ENCODE measurements at regions not wholly inside any gene's neighbourhood (a gene's known extent, or its start where the extent isn't known, plus 50 kb on each side); places are given as distances from the start of the nearest gene placed in this dataset.
A peak's percentile ranks its signal among the peaks of the same experiment; 100 is the strongest.

- DNase-seq (ENCODE audit: low read depth in 2 of 2): peak in 1 of 2 donors; percentile 10
Measured at GRCh38 chr18:47758000-47758399, 172.5 kb downstream of the SMAD2 start.

DNA sequence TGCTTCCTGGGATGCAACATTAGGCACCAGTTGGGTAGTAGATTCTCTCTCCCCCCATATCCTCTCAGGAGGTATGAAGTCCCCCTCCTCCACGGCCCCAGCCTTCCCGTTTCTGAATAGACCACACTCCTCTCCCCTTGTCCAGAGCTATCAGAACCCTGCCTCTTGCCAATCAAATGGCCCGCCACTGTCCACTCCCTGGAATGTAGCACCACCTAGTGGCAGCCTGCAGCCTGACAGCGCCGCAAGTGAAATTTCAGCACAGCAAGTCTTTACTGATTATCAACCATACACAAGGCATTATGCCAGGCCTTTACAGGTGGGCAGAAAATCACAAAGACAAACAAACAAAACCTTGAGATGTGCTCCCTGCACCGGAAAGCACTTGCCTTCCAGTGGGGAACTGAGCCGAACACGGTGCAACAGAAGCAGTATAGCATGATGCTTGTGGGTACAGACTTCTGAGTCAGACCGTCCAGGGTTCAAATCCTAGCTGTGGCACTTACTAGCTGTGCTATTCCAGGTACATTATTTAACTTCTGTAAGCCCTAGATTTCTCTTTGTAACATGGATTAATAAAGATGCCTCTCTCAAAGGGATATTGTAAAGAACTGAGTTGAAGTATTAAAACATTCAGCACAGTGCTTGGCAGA, 174.0 kb downstream of the SMAD2 start:
- DNase-seq (ENCODE audit: low read depth in 2 of 2): peak; percentile 35 to 62

DNA sequence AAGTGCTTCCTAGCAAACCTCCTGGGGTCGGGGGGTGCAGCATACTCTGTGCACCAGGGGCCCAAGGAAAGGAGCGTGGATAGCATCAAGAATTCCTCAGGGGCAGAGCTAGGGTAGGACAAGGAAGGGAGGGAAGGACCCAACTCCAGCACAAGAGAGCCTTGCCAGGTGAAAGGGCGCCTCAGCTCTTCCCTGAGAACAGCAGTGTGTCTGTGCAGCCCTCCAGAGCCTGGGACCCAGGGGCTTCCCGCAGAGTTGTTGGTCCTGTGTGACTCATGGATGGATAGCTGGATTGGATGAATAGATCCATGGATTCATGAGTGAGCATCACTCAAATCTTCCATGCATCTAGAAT, 175.4 kb downstream of the SMAD2 start:
- DNase-seq (ENCODE audit: low read depth in 2 of 2): no peak

DNA sequence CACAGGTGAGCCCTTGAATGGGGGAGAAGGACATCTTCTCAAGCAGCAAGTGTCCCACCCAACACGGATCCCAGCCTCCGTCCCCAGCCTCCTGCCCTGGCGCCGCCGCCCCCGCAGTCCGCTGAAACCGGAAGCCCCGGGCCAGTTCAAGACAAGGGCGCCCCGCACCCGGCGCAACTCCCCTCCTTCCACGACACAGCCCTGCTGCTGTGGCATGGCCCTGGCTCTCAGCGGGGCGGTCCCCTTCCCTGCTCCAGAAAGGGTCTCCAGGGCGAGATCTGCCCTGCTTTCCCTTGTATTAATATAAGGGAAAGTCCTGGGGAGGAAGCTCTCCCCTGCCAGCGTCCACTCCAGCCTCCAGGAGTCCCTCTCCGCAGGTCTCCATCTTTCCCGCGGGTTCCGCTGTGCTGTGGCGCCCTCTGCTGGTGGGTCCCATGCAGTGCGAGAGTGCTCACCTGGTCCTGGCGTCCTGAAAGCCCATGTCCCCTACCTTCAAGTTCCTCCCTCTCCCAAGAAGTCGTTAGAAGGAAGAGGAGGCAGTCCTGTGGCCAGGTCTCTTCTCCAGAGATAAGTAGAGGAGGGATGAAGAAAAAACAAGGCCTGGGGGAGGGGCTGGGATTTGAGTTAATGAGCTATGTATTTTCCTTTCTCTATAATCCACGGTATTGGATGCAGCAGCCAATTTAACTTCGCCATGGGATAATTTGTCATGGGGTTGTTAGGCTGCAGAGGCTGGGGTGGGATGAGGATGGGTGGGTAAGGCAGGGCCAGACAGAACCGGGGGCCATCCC, 176.0 kb downstream of the SMAD2 start:
- DNase-seq (ENCODE audit: low read depth in 2 of 2): peak in 1 of 2 donors; percentile 23

DNA sequence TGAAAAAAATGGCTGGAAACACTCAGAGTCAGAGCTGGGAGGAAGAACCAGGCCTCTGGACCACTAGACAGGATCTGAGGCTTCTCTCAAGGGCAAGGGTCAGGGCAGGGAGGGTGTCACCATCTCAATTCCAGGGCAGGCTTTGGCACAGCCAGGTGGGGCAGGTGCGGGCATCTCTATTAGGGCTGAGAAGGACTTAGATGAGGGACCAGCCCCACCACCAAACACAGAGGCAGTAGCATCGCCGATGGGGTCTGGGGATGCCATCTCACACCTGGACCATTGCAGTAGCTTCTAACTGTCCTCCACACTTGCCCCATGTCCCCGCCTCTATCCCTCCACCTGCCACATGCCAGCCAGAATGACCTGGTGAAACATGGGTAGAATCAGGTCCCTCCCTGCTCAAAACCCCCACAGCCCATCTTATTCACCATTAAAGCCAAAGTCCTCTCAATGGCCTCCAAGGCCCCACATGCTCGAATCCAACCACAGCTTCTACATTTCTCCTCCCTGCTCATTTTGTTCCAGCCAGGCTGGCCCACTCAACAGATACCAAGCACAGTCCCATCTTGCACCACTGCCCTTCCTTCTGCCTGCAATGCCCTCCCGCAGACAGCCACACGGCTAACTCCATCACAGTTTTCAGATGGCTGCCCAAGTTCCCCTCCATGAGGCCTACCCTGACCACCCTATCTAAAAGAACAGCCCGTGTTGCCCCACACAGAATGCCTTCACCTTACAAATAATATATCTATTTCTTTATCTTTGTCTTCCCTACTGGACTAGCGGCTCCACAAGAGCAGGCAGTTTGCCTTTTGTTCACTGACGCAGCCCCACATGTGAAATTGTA, 177.4 kb downstream of the SMAD2 start:
- DNase-seq (ENCODE audit: low read depth in 2 of 2): no peak

GRCh38 chr18:47750889-47751423, 179.5 kb downstream of the SMAD2 start:
- DNase-seq (ENCODE audit: low read depth in 2 of 2): no peak

DNA sequence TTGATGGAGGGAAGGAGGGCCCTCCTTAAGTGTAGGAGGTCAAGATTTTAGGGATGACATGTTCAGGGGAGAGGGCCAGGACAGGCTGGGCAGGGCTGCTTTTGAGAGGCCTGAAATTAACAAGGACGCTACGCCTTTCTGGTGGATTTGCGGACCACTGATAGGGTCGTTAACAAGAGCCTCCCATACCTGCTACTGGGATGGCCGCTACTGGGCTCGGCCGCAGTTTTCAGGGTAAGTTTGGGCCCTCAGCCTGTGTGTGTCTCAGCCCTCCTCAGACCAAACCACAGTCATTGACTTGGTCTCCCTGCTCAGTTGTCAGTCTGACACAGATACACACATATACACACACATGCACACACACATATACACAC, 180.9 kb downstream of the SMAD2 start:
- no peak for DNase-seq (ENCODE audit: low read depth in 2 of 2)

- peak; percentile 33 to 65 for DNase-seq (ENCODE audit: low read depth in 2 of 2)
Measured at GRCh38 chr18:47748847-47749599, 181.4 kb downstream of the SMAD2 start.

GRCh38 chr18:47748093-47748796, 182.2 kb downstream of the SMAD2 start:
- no peak for DNase-seq (ENCODE audit: low read depth in 2 of 2)

DNA sequence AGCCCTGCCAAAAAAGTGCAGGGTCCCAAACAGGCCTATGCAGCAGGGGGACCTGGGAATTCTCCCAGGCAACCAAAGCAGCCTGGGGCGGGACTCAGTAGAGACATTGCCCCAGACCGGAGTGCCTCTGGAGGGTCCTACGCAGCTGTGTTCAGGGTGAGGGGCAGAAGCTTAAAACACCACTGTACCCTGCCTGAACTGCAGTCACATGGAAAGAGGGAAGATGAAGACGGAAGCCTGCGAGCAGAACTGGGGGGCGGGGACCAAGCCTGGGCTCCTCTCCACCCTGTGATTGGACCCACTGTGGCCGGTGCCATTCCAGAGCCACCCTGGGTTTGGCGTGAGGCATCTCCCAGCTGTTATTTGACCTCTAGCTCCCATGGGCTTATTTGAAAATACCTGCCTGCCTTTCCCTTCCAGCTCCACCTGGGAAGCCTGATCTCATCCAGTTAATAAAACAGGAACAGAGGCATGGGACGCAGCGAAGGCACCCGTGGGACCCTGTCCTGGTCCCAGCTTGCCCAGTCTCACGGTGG, 183.1 kb downstream of the SMAD2 start:
- DNase-seq (ENCODE audit: low read depth in 2 of 2): no peak

GRCh38 chr18:47746615-47747014, 183.8 kb downstream of the SMAD2 start:
- no peak for DNase-seq (ENCODE audit: low read depth in 2 of 2)

DNA sequence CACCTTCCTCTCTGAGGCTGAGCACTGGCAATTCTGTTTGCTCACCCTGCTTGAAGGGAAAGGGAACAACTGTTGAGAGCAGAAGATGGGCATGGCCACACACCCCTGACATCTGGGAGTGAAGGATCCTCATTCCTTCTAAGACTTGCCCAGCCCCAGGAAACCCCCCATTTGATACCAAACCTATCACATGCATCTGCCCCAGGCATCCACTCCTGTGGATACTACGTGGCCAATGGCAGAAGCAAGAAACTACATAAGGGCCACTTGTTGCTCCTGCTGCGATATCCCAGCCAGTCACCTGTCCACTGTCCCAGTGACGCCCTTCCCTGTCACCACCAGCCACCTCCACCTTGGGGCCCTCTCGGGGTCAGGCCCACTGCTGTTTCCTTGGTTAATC, 185.2 kb downstream of the SMAD2 start:
- DNase-seq (ENCODE audit: low read depth in 2 of 2): no peak

GRCh38 chr18:47737956-47738355, 192.5 kb downstream of the SMAD2 start:
- DNase-seq (ENCODE audit: low read depth in 2 of 2): no peak

- no peak for DNase-seq (ENCODE audit: low read depth in 2 of 2)
Measured at GRCh38 chr18:47737198-47737830, 193.1 kb downstream of the SMAD2 start.

DNA sequence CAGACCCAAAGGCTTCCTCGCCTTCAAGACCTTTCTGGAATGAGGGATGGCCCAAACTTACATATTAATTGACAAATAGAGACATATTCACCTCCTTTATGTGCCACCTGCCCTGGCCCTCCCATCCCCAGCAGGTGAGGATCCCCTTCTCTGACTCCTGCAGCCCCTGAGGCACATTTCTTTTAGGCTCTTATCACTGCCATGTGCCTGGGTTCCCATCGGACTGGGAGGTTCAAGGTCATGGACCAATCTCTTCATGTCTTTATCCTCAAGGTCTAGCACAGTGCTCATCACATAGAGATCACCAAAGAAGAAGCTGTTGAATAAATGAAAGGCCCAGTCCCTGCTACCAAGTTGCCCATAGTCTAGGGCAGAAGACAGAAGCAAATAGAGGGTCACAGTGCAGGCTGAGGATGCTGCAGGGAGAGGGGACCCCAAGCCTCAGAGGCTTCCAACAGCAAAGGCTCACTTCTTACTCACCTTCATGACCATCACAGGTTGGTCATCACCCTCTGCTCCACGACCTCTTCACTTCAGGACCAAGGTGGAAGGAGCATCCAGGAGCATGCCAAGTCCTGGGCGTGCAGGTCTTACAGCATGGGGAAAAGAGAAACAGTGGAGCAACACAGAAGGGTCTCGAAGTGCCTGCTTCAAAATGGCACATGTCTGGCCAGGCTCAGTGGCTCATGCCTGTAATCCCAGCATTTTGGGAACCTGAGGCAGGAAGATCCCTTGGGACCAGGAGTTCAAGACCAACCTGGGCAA, 193.9 kb downstream of the SMAD2 start:
- DNase-seq (ENCODE audit: low read depth in 2 of 2): no peak

DNA sequence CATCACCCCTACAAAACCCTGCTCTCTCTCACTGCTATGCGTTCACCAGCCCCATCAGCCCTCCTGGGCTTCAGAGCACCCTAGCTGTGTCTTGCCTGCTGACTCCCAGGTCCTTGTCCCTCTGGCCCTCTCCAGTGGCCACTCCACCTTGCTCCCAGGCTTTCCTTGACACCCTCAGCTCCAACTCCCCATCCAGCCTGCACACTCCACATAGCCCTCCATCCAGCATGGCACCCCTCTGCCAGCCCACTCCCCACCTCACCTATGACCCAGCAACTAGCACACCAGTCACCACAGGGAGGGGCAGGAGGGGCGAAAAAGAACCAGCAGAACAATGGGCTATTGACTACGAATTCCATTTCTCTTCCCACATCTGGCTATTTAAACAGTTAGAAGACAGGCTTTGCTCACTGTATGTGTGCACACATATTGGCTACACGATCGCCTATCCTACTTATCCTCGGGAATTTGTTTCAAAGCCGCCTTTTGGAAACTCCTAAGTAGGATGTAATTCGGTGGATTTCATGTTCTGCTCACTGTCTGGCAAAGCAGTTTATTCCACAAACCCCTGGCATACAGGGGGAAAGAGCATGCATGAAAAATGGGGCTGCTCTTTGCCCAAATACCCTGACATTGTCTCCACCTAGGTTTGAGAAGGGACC, 195.3 kb downstream of the SMAD2 start:
- no peak for DNase-seq (ENCODE audit: low read depth in 2 of 2)

GRCh38 chr18:47731276-47731675, 199.2 kb downstream of the SMAD2 start:
- no peak for DNase-seq (ENCODE audit: low read depth in 2 of 2)

- DNase-seq (ENCODE audit: low read depth in 2 of 2): no peak
Measured at GRCh38 chr18:47730795-47731194, 199.7 kb downstream of the SMAD2 start.

DNA sequence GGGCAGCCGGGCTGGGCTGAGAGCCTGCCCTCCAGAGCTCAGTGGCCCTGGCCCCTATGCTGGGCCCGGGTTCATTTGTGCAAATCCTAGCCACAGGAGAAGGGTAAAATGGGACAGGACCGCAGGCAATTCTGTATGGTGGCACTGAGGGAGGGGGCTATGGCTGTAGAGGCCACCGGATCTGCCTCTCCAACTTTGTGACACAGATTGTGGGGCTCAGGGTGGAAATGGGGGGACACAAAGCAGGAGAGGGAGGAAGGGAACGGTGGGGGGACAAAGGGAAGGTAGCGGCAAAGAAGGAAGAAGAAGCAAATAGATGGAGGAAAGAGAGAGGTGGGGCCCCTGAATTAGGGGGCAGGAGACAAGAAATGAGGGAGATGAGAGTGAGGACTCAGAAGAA, 201.1 kb downstream of the SMAD2 start:
- no peak for DNase-seq (ENCODE audit: low read depth in 2 of 2)
